T-helper 1 cell (primary cell): ENCODE measurements at regions not wholly inside any gene's neighbourhood (a gene's known extent, or its start where the extent isn't known, plus 50 kb on each side); places are given as distances from the start of the nearest gene placed in this dataset.
"Not testable (repeated sequence)": the region's sequence is repeated elsewhere in the genome, so short reads cannot be mapped to it uniquely, and the experiment has no call there.

ENCODE experiments used
- DNase-seq, 5 donors: peaks; one replicate each; pipeline ENCODE4 v3.0.0-alpha.2; 2012 to 2020

DNA sequence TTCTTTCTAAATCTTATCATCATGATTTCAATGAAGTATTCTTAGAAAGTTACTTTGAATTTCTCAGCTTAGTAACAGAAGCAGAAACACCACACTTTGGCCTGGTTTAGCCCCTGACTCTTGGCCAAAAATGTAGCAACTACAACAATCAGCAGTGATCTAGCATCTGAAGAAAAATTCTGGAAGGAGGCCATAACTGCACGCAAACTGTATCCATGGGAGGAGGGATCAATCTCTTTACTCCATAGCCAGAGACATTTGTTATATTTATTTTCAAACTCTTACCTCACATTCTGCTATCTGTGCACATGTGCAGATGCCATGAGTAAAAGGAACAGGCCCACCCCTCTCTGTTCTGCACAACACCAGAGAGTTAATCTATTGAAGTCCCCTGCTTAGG, 251.0 kb upstream of the P2RY1 start:
- no peak for DNase-seq

DNA sequence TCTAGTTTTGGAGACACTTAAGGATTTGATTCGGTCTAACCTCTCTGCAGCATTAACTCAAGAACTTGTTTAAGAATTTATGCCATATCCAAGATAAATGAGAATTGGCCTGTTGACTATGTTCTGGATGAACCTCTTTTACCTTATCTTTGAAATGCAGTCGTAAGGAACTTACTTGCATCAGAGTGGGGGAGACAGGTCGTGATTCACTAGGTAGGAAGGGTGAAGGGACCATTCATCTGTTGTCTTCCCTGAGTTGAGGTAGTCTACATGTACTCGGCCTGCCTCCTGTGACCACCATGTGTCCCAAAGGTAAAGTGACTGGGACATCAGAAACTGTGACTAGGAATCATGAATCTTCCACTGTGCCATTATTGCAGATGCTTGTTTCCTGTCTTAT, 248.0 kb upstream of the P2RY1 start:
- no peak for DNase-seq

DNA sequence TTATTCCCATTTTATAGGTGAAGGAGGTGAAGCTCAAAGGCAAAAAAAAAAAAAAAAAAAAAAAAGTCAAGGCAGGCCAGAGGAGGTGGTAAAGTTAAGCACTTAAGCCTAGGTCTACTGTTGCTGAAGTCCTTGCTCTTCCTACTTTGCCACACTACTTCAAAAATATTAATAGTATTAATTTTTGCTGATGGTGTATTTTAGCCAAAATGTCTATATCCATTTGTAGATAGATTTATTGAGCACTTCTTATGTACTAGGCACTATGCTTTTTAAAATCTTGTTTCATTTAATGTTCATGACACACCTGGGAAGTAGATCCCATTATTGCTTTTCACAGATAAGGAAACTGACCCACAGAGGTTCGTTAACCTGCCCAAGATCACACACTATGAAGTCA, 247.1 kb upstream of the P2RY1 start:
- DNase-seq, result no peak

DNA sequence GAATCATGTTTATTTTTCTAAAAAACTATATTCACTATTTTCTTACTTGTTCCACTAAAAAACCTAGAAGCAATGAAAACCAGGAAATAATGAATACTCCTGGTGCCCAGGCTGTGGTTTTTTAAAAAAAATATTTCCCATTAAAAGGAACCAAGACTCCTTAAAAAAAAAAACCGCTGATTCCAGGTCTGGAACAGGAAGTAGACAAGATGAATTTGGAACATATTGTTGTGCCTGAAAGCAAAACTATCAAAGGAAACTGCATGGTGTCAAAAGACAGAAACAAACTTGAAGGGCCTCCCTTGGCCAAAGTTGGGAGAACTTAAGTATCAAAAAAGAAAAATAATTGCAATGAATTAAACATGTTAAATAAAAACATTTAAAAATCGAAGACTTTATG, 245.3 kb upstream of the P2RY1 start:
- no peak for DNase-seq

DNA sequence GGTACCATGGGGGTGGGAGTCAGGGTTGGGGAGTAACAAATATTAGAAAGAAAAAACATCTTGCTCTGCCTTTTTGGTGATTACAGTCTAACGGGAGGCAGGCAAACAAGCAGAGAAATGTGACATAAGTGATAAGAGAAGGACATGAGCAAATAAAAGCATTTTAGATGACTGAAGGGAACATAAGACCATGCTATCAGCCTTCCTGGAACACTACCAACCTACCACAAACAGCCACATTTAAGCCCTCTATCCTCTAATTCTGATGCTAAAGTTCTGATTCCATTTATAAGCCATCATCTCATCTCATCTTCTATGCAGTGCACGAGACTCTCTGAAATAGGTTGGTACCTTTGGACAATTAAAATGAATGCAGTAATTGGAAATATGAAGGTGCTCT, 243.4 kb upstream of the P2RY1 start:
- no peak for DNase-seq

DNA sequence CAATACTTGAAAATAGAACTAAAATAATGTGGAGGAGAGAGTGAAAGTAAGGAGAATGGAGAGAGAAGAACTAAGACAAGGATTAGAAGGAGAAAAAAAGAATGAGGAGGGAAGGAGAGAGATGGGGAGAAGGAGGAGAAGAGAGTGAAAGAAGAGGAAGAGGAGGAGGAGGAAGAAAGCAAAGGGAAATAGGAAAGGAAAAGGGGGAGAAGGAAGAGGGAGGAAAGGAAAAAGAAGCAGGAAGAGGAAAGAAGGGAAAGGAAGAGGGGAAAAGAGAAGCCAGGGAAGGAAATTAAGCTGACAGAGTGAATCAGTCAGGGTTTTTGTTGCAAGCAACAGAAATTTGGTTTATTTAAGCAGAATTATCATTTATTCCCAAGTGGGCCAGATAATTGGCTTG, 241.7 kb upstream of the P2RY1 start:
- no peak for DNase-seq

DNA sequence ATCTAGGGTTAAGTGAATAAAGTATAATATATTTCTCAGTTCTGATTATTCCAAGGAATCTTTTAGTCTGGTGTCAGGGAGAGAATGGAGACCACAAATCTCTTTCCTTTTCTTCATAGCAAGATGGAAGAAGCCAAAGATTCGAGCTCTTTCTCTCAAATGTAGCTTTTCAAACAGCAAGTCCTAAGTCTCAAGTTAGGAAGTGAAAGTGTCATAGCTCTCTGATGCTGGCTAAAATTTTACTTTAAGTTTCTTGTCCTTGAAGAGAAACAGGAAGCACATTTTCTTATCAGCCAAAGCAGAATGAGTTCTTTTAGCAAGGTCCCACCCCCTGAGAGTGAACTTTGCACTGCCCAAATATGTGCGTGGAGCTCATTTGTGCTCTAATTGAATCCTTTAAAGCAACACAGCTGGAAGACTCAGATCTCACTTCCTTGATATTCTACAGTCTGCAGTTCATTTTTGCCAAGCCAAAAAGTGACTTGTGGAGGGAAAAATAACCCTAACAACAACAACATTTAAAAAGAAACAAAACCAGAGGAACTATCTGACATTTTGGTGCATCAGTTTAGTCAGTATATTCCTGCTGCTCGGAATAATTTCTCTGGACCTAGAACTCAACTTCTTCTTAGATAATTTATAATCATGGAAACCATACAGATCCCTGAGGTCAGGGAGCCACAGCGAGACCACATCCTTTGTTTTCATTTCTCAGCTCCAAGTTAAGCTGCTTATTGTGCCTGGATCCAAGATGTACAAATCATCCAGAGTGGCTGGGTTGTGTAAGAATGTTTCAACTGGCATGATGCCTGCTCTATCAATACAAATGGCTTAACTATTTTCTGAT, 238.7 kb upstream of the P2RY1 start:
- no peak for DNase-seq

DNA sequence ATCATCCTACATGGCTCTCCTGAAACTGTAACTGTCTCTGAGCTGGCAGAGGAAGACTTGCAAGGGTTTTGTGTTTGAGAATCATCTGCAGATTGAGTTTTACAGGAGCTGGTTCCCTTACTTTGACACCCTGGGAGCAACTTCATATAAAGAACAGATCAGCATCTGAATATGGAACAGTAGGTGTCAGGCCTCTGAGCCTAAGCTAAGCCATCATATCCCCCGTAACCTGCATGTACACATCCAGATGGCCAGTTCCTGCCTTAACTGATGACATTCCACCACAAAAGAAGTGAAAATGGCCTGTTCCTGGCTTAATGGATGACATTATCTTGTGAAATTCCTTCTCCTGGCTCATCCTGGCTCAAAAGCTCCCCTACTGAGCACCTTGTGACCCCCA, 238.1 kb upstream of the P2RY1 start:
- DNase-seq, result not testable (repeated sequence)

DNA sequence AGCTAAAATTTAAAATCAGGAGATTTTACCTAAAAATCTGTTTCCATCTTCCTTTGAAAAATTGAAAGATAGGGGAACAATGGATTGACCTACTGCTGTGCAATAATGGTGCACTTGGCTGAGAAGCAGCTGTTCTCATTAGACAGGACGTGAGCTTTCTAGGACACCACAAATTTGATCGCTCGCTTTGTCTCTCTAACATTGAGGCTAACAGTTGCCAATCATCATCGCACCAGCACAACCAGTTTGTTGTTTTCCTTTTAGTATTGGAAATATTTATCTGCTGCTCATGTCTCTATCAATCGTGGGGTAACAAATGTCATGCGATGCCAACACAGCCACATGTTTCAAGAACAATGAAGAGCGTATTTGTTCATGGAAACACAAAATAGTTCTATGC, 228.8 kb upstream of the P2RY1 start:
- no peak for DNase-seq

DNA sequence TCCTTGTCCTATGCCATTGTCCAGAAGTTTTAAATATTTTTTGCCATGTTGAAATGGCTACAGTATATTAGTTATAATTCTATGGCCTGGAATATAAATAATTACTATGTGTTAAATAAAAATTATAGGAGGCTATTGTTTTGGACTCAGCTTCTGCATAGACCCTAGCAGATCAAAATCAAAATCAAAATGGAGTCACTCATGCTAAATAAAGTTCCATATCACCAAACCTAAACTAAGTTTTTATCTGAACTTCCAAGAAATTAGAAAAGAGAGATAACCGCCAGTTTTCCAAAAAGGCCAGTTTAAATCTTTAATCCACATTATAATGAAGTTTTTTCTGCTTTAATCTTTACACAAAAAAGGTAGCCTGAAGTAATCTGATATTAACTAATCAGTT, 227.8 kb upstream of the P2RY1 start:
- DNase-seq, result no peak

DNA sequence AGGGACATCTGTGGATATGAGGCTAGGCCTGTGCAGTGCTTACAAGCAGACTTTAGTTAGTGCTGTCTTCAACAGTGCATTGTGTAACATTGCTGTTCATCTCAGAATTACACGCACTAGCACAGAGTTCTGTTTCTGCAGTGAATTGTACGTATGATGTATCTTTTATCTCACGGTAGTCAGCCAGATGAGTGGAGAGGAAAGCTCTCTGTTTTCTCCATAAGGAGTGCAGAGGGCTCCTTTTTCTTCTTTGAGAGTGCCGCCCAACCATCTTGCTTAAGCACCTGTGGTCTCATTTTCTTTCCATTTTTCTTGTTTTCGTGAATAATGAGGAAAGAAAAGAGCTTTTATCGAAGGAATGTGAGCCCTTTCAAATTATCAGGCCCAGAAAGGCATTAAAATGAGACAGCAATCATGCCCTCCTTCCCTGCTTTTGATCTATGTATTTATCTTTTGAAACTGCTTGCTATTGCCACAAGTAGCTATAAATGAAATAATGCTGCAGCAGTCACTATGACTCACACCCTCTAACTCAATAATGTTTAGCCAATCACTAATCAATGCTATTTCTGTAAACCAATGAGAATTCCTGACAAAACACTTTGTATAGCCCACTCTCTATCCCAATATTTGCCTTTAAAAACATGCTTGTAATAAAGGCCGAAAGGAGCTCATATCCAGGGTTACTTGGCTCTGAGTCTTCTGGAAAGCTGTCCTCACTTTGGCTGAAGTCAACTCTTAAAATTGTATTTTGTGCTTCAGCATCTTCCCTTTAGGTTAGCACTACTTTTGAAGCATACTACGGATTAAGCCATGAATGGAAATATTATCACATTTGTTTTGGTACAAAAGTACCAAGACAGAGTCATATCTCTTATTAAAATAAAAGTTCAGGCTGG, 226.0 kb upstream of the P2RY1 start:
- DNase-seq, result no peak

DNA sequence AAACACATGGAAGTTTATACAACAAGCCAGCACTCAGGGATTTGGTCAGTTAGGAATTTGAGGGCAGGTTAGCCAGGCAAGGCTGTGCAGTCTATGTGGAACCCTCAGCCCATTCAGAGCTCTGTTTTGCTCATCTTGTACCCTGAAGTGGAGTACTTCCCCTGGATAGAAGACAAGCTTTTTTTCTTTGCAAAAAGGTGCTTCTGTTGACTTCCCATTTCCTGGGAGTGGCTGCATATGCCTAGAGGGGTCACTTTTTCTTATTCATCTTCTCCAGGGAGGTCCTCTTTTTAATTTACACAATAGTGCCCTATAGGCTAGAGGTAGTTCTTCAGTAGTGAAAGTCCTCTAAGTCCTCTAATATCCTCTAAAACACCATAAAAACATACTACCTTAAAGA, 225.0 kb upstream of the P2RY1 start:
- no peak for DNase-seq

DNA sequence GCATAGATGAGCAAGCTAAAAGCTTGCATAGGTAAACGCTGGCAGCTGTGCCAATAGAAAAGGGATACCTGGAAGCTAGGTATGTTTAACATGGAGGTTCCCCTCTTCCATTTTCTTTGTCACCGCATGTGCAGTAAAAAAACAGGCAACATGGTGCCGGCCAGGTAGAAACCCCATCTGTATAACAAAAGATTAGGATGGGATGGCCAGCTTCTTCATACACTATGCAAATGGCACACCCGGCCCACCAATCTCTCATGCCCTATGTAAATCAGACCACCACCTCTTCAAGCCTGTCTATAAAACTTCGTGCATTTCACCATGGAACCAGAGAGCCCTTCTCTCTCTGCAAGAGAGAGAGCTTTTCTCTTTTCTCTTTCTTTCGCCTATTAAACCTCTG, 224.3 kb upstream of the P2RY1 start:
- no peak for DNase-seq

DNA sequence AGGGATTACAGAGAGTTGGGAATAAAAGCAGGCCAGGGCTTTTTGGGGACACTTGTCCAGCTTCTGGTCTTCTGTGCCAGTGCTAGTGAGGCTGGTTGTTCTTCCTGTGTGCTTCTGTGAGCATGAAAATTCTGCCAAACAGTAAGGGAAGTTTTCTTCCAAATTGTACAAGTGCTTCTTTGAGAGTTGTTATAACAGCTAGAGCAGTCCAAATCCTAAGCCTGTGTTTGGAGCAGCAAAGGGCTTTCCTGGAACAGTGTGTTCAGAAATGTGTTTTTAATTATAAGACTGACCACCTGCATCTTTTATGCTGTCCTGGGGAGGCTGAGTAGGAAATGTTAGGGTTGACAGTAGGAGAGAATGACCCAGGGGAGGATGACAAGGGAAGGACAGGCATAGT, 223.0 kb upstream of the P2RY1 start:
- DNase-seq, result no peak

DNA sequence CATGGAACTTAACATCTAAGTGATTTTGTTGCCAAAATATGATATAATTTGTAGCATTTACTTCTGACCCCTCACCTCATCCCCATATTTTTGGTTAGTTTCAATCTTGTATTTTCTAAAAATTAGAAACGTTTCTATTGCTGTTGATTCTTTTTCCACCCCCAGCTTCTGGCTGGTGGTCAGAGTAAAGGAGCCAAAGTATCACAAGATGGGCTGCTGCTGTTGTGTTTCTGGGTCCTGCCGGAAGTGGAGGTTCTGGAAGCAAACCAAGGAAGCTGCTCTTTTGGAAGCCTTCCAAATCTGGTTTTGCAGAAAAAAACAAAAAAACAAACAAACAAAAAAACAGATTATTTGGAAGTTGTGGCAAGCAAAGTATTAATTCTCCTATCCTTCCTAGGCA, 221.1 kb upstream of the P2RY1 start:
- DNase-seq, result no peak

DNA sequence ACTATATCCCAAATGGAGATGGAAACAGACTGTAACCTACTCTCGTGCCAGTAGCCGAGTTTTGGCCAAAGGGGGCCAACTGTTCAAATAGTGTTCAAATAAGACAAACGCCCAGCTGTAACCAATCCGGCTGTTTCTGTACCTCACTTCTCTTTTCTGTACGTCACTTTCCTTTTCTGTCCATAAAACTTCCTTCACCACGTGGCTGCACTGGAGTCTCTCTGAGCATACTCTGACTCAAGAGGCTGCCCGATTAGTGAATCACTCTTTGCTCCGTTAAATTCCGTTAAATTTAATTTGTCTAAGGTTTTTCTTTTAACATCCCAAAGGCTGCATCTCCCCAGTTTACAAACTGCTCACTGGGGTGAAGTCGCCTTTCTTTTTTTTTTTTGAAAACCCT, 219.2 kb upstream of the P2RY1 start:
- DNase-seq, result no peak

DNA sequence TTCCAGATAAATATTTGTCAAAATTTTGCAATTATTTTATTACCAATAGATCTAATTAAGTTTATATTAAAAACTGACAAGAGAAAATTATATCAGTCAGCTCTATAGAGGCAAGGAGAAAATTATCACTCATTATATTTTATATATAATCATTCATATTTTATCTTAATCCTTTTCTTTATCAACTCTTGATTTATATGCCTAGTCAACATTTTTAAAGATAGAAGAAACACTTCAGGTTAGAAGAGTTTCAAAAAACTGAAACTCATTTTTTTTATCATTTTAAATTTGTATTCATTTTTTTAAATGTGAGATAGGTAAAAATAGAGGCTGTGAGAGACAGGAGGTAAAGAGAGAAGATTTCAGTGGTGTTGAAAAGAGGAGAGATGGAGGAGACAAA, 217.3 kb upstream of the P2RY1 start:
- no peak for DNase-seq

DNA sequence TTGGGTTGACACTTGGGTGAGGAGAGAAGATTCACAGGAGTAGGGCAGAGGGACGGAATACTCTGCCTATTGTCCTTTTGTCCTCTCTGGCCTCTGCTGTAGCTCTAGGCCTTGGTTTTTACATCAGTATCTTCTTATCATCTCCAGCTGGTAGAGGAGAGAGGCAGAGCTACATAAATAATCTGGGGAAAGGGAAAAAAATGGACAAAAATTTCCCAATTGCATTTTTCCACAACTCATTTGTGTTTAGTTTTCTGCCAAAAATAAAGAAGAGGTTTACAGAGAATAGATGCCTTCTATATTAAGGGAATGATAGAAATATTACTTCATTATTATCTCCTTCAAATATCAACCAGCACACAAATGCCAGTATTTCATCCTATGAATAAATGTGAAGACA, 216.4 kb upstream of the P2RY1 start:
- DNase-seq, result no peak

DNA sequence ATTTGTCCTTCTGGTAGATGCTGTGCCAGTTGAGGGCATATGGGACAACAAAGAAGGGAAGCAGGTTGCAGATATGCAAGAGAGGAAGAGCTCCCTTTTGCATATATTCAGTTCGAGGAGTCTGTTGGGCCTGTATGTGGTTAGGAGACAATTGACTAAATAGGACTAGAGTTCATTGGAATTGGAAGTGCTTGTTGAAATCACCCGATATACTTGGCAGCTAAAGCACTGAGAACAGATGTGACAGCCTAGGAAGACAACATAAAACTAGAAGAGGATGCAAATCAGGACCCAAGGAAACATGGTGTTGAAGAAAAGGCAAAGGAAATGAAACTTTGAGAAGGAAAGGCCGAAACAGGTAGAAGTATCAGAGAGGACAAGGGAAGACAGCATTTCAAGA, 215.2 kb upstream of the P2RY1 start:
- DNase-seq, result no peak

DNA sequence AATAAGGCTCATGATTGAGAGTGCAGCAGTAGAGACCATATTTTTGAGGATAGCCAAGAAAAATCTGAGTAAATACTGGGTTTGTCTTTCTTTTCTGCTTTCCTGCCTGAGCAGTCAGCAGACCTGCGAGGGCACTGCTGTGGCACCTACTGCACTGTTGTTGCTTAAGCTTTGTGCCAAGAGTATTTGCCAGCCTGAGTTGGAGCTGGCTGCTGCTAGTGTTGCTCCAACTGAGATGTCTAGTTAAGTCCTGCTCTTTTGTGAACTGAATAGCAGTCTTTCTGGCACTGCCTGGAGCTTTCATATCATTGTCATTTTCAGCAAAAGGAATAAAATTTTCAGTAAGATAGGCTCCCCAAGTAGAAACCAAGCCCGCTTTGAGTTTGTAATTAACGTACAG, 214.5 kb upstream of the P2RY1 start:
- no peak for DNase-seq

DNA sequence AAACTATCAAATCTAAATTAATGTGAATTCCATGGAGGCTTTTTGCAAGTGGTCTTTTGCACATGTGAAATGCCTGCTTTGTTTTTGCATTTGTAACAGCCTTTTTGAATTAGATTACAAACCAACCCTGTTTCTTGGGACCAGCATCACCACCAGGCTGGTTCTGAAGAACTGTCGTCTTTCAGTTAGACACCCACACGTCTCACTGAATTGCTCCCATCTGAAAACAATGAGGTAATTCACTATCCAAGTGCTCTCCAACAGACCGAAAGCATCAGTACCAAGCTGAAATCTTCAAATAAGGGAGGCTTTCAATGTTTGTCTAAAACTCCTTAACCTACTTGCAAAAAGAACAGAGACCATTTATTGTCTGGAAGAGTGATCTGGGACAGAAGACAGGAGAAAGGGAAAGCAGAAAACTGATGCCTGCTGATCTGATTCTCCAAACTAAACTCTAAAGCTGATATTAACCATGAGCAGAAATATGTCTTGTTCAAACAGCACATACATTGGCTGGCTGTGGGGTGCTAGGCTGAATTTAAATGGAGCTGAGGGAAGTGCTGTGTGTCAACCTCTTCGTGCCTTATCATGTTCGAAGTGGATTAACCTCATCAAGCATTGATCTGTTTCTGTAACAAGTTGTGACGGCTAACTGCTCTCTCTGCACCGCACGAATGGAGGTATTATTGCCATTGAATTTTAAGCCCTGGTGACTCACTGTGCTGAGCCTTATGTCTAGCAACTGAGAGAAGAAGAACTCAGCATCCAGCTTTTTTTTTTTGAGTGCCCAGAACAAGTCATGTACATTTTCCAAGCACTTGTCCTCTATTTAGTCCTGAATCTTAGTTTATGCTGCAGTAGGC, 213.7 kb upstream of the P2RY1 start:
- DNase-seq, result no peak

DNA sequence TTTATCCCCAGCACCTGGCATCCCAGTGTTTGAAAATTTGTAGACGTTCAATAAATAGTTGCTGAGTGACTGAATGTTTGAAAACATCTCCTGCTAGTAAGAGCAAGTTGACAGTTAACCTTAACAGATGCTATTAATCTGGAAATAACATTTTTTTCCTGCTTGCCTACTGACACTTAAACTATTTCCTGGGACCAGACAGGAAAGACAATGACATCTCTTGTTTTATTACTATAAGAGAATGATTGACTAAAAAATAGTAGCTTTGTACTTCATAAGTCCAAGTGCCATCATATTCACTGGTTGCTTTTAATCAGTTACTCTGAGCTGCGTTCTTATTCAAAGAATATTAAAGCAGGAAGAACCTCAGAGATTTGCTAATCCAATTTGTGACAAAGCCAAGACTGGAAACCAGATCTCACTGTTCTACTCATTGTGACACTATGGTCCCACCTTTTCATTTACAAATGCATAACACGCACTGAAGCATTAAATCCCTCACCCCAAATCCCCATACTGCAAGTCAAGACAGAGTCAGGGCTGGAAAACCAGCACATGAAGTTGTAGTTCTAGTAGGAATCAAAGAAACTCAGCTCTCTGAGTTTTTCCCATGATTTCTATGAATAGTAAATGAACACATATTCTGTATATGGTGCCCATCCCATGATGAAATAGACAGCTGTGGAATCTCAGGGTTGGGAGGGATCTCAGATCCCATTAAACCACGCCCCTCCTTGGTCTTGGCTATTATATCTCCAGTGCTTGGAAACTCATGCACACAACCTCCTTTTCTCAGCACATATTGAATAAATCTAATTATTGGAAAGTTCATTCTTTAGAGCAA, 212.7 kb upstream of the P2RY1 start:
- DNase-seq, result no peak
